ENCODE measurements at regions not wholly inside any gene's neighbourhood (a gene's known extent, or its start where the extent isn't known, plus 50 kb on each side); places are given as distances from the start of the nearest gene placed in this dataset.

DNA sequence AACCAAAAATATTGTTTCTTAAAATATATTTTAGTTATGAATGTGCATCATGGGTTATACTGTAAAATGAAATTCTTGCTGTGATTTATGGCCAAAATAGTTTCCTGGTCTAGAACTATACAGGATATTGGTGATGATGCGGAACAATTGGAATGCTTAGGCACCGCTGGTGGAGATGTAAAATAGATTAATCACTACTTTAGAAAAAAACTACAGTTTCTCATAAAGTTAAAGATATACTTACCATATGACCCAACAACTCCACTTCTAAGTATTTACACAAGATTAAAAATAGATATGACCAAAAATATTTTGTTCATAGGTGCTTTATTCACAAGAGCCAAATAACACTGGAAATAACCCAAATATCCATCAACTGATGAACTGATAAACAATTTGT is 126.7 kb downstream of the TUSC7 start:
- TF ChIP-seq, protein P1, sequence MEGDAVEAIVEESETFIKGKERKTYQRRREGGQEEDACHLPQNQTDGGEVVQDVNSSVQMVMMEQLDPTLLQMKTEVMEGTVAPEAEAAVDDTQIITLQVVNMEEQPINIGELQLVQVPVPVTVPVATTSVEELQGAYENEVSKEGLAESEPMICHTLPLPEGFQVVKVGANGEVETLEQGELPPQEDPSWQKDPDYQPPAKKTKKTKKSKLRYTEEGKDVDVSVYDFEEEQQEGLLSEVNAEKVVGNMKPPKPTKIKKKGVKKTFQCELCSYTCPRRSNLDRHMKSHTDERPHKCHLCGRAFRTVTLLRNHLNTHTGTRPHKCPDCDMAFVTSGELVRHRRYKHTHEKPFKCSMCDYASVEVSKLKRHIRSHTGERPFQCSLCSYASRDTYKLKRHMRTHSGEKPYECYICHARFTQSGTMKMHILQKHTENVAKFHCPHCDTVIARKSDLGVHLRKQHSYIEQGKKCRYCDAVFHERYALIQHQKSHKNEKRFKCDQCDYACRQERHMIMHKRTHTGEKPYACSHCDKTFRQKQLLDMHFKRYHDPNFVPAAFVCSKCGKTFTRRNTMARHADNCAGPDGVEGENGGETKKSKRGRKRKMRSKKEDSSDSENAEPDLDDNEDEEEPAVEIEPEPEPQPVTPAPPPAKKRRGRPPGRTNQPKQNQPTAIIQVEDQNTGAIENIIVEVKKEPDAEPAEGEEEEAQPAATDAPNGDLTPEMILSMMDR (conservative IDR thresholded peaks at IDR 0.05; ENCODE audit: low read depth, low read length), result no peak
- Histone ChIP-seq H3K4me3 (IDR thresholded peaks at IDR 0.05; ENCODE audit: insufficient read depth, low read depth, low read length) (no peak overlapping the region), H3K4me1 (ENCODE audit: low read depth, poor library complexity, severe bottlenecking) (no peaks in the 10 kb centered on the region), H3K27me3 (ENCODE audit: insufficient read depth, low read depth) (no peaks in the 10 kb centered on the region), H3K9ac (no peak overlapping the region), H3K36me3 (ENCODE audit: insufficient read depth) (no peaks in the 10 kb centered on the region), H3K4me2 (no peak overlapping the region), H4K20me1 (ENCODE audit: insufficient read depth) (no peaks in the 10 kb centered on the region), H2AFZ (ENCODE audit: low read depth) (no peak overlapping the region), H3K27ac (no peak overlapping the region), H3K79me2 (ENCODE audit: insufficient read depth, low read depth) (no peaks in the 10 kb centered on the region)

DNA sequence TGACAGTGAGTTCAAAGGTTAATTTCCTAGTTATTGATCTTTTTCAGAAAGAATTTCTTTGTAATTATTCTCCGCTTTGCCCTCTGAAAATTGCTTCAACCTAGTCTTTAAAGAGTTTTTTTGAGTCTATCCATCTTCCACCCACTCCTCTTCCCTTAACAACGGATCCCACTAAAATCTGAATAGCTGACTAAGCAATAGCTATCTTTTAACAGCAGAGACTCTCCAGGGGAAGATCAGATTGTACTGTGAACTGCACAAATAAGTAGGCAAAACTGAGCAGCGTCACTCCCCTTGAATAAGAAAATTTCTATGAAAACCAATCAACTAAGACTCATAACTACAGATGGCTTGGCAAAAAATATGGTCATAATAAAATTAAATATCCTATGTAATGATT is 127.9 kb downstream of the TUSC7 start:
- TF ChIP-seq, protein P1 (conservative IDR thresholded peaks at IDR 0.05; ENCODE audit: low read depth, low read length), result no peak
- Histone ChIP-seq H3K27ac (no peak overlapping the region), H3K4me2 (no peak overlapping the region), H2AFZ (ENCODE audit: low read depth) (no peak overlapping the region), H3K27me3 (ENCODE audit: insufficient read depth, low read depth) (no peaks in the 10 kb centered on the region), H3K9ac (no peak overlapping the region), H3K4me1 (ENCODE audit: low read depth, poor library complexity, severe bottlenecking) (no peaks in the 10 kb centered on the region), H4K20me1 (ENCODE audit: insufficient read depth) (no peaks in the 10 kb centered on the region), H3K4me3 (IDR thresholded peaks at IDR 0.05; ENCODE audit: insufficient read depth, low read depth, low read length) (no peak overlapping the region), H3K79me2 (ENCODE audit: insufficient read depth, low read depth) (no peaks in the 10 kb centered on the region), H3K36me3 (ENCODE audit: insufficient read depth) (no peaks in the 10 kb centered on the region)

GRCh38 chr3:116841003-116841735 is 131.6 kb downstream of the TUSC7 start:
- TF ChIP-seq, protein P1 (conservative IDR thresholded peaks at IDR 0.05; ENCODE audit: low read depth, low read length), result no peak
- H2AFZ ChIP-seq (ENCODE audit: low read depth), result no peak overlapping the region
- H3K4me1 ChIP-seq (ENCODE audit: low read depth, poor library complexity, severe bottlenecking), result no peaks in the 10 kb centered on the region
- H3K9ac ChIP-seq, result no peak overlapping the region
- no peak overlapping the region for H3K27ac ChIP-seq
- no peaks in the 10 kb centered on the region for H3K36me3 ChIP-seq (ENCODE audit: insufficient read depth)
- no peak overlapping the region for H3K4me2 ChIP-seq
- no peaks in the 10 kb centered on the region for H3K27me3 ChIP-seq (ENCODE audit: insufficient read depth, low read depth)
- no peaks in the 10 kb centered on the region for H3K79me2 ChIP-seq (ENCODE audit: insufficient read depth, low read depth)
- no peaks in the 10 kb centered on the region for H4K20me1 ChIP-seq (ENCODE audit: insufficient read depth)
- no peak overlapping the region for H3K4me3 ChIP-seq (IDR thresholded peaks at IDR 0.05; ENCODE audit: insufficient read depth, low read depth, low read length)

DNA sequence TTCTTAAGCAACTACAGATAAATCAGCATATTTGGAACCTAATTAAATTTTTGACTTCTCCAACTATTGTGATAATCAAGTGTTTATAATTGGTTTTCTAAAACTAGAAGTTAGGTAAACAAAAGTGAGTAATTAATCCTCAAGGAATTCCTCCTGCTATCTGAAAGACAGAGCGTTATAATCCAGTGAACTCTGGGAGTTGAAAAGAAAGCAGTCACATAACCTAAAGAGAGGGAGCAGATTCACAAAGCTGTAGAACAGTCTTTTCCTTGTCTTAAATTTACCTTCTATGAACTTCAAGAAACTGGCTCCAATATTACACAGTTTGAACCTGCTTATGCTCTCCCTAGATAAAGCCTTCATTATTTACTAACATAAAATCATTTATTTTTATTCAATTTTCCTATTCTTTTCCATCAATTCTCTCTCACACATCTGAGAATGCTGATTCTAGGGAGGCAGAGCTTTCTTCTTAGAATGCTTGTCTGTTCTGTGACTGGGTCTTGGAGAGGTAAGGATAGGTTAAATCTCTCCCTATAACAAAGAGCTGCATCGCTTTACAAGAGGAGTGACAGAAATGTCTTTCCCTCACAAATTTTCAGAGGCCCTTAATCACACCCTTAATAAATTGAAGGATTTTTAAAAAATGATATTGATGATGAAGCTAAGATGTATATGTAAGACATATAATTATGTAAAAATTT is 132.8 kb downstream of the TUSC7 start:
- no peak overlapping the region for H3K9ac ChIP-seq
- H4K20me1 ChIP-seq (ENCODE audit: insufficient read depth), result no peaks in the 10 kb centered on the region
- no peak overlapping the region for H2AFZ ChIP-seq (ENCODE audit: low read depth)
- TF ChIP-seq, protein P1 (conservative IDR thresholded peaks at IDR 0.05; ENCODE audit: low read depth, low read length), result no peak
- H3K27ac ChIP-seq, result no peak overlapping the region
- H3K4me1 ChIP-seq (ENCODE audit: low read depth, poor library complexity, severe bottlenecking), result no peaks in the 10 kb centered on the region
- no peak overlapping the region for H3K4me2 ChIP-seq
- H3K79me2 ChIP-seq (ENCODE audit: insufficient read depth, low read depth), result no peaks in the 10 kb centered on the region
- no peak overlapping the region for H3K4me3 ChIP-seq (IDR thresholded peaks at IDR 0.05; ENCODE audit: insufficient read depth, low read depth, low read length)
- no peaks in the 10 kb centered on the region for H3K27me3 ChIP-seq (ENCODE audit: insufficient read depth, low read depth)
- no peaks in the 10 kb centered on the region for H3K36me3 ChIP-seq (ENCODE audit: insufficient read depth)

Measured in KMS-11 (cell line).